ENCODE measurements at regions not wholly inside any gene's neighbourhood (a gene's known extent, or its start where the extent isn't known, plus 50 kb on each side); places are given as distances from the start of the nearest gene placed in this dataset.

DNA sequence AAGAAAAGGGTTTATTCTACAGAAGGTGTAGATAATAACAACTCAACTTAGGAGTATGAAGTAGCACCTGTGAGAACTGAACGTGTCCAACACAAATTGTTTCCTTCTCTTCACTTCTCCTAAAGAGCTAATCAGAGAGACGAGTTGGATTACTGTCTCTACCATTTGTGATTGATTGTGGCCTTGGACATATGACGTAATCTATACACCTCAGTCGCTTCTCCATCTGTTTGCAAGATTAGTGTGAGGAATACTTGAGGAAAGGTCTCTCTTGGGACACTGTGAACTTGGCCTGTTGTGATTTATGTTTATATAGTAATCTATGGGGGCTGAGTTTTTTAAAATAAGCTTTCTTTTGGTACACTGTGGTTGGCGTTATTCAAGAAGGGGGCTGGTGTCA lies 182.0 kb downstream of the ZNF330 start (continued):
- TF ChIP-seq, protein P1, sequence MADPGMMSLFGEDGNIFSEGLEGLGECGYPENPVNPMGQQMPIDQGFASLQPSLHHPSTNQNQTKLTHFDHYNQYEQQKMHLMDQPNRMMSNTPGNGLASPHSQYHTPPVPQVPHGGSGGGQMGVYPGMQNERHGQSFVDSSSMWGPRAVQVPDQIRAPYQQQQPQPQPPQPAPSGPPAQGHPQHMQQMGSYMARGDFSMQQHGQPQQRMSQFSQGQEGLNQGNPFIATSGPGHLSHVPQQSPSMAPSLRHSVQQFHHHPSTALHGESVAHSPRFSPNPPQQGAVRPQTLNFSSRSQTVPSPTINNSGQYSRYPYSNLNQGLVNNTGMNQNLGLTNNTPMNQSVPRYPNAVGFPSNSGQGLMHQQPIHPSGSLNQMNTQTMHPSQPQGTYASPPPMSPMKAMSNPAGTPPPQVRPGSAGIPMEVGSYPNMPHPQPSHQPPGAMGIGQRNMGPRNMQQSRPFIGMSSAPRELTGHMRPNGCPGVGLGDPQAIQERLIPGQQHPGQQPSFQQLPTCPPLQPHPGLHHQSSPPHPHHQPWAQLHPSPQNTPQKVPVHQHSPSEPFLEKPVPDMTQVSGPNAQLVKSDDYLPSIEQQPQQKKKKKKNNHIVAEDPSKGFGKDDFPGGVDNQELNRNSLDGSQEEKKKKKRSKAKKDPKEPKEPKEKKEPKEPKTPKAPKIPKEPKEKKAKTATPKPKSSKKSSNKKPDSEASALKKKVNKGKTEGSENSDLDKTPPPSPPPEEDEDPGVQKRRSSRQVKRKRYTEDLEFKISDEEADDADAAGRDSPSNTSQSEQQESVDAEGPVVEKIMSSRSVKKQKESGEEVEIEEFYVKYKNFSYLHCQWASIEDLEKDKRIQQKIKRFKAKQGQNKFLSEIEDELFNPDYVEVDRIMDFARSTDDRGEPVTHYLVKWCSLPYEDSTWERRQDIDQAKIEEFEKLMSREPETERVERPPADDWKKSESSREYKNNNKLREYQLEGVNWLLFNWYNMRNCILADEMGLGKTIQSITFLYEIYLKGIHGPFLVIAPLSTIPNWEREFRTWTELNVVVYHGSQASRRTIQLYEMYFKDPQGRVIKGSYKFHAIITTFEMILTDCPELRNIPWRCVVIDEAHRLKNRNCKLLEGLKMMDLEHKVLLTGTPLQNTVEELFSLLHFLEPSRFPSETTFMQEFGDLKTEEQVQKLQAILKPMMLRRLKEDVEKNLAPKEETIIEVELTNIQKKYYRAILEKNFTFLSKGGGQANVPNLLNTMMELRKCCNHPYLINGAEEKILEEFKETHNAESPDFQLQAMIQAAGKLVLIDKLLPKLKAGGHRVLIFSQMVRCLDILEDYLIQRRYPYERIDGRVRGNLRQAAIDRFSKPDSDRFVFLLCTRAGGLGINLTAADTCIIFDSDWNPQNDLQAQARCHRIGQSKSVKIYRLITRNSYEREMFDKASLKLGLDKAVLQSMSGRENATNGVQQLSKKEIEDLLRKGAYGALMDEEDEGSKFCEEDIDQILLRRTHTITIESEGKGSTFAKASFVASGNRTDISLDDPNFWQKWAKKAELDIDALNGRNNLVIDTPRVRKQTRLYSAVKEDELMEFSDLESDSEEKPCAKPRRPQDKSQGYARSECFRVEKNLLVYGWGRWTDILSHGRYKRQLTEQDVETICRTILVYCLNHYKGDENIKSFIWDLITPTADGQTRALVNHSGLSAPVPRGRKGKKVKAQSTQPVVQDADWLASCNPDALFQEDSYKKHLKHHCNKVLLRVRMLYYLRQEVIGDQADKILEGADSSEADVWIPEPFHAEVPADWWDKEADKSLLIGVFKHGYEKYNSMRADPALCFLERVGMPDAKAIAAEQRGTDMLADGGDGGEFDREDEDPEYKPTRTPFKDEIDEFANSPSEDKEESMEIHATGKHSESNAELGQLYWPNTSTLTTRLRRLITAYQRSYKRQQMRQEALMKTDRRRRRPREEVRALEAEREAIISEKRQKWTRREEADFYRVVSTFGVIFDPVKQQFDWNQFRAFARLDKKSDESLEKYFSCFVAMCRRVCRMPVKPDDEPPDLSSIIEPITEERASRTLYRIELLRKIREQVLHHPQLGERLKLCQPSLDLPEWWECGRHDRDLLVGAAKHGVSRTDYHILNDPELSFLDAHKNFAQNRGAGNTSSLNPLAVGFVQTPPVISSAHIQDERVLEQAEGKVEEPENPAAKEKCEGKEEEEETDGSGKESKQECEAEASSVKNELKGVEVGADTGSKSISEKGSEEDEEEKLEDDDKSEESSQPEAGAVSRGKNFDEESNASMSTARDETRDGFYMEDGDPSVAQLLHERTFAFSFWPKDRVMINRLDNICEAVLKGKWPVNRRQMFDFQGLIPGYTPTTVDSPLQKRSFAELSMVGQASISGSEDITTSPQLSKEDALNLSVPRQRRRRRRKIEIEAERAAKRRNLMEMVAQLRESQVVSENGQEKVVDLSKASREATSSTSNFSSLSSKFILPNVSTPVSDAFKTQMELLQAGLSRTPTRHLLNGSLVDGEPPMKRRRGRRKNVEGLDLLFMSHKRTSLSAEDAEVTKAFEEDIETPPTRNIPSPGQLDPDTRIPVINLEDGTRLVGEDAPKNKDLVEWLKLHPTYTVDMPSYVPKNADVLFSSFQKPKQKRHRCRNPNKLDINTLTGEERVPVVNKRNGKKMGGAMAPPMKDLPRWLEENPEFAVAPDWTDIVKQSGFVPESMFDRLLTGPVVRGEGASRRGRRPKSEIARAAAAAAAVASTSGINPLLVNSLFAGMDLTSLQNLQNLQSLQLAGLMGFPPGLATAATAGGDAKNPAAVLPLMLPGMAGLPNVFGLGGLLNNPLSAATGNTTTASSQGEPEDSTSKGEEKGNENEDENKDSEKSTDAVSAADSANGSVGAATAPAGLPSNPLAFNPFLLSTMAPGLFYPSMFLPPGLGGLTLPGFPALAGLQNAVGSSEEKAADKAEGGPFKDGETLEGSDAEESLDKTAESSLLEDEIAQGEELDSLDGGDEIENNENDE (IDR thresholded peaks at IDR 0.05; ENCODE audit: insufficient replicate concordance, low read length): no peak
- TF ChIP-seq PHF8 (conservative IDR thresholded peaks at IDR 0.05; ENCODE audit: low read depth, low read length) (no peak), TCF12 (IDR thresholded peaks at IDR 0.05; ENCODE audit: low read depth, low read length) (no peak), BCL11A (IDR thresholded peaks at IDR 0.05; ENCODE audit: low read depth in 2 of 2, low read length in 2 of 2) (no peak), ZNF274 (IDR thresholded peaks at IDR 0.05; ENCODE audit: borderline replicate concordance, extremely low read depth, low read length) (no peak)

Data from H1 (cell line).